ENCODE measurements at regions not wholly inside any gene's neighbourhood (a gene's known extent, or its start where the extent isn't known, plus 50 kb on each side); places are given as distances from the start of the nearest gene placed in this dataset.

GRCh38 chr9:86563350-86563749, 209.1 kb upstream of the TUT7 start:
- TF ChIP-seq EZH2phosphoT487 (conservative IDR thresholded peaks at IDR 0.05; ENCODE audit: low read length) (no peak), CTCF (IDR thresholded peaks at IDR 0.05; ENCODE audit: insufficient read depth, low read length, poor library complexity, severe bottlenecking) (no peak)
